ENCODE measurements at regions not wholly inside any gene's neighbourhood (a gene's known extent, or its start where the extent isn't known, plus 50 kb on each side); places are given as distances from the start of the nearest gene placed in this dataset.

- TF ChIP-seq, protein P1, sequence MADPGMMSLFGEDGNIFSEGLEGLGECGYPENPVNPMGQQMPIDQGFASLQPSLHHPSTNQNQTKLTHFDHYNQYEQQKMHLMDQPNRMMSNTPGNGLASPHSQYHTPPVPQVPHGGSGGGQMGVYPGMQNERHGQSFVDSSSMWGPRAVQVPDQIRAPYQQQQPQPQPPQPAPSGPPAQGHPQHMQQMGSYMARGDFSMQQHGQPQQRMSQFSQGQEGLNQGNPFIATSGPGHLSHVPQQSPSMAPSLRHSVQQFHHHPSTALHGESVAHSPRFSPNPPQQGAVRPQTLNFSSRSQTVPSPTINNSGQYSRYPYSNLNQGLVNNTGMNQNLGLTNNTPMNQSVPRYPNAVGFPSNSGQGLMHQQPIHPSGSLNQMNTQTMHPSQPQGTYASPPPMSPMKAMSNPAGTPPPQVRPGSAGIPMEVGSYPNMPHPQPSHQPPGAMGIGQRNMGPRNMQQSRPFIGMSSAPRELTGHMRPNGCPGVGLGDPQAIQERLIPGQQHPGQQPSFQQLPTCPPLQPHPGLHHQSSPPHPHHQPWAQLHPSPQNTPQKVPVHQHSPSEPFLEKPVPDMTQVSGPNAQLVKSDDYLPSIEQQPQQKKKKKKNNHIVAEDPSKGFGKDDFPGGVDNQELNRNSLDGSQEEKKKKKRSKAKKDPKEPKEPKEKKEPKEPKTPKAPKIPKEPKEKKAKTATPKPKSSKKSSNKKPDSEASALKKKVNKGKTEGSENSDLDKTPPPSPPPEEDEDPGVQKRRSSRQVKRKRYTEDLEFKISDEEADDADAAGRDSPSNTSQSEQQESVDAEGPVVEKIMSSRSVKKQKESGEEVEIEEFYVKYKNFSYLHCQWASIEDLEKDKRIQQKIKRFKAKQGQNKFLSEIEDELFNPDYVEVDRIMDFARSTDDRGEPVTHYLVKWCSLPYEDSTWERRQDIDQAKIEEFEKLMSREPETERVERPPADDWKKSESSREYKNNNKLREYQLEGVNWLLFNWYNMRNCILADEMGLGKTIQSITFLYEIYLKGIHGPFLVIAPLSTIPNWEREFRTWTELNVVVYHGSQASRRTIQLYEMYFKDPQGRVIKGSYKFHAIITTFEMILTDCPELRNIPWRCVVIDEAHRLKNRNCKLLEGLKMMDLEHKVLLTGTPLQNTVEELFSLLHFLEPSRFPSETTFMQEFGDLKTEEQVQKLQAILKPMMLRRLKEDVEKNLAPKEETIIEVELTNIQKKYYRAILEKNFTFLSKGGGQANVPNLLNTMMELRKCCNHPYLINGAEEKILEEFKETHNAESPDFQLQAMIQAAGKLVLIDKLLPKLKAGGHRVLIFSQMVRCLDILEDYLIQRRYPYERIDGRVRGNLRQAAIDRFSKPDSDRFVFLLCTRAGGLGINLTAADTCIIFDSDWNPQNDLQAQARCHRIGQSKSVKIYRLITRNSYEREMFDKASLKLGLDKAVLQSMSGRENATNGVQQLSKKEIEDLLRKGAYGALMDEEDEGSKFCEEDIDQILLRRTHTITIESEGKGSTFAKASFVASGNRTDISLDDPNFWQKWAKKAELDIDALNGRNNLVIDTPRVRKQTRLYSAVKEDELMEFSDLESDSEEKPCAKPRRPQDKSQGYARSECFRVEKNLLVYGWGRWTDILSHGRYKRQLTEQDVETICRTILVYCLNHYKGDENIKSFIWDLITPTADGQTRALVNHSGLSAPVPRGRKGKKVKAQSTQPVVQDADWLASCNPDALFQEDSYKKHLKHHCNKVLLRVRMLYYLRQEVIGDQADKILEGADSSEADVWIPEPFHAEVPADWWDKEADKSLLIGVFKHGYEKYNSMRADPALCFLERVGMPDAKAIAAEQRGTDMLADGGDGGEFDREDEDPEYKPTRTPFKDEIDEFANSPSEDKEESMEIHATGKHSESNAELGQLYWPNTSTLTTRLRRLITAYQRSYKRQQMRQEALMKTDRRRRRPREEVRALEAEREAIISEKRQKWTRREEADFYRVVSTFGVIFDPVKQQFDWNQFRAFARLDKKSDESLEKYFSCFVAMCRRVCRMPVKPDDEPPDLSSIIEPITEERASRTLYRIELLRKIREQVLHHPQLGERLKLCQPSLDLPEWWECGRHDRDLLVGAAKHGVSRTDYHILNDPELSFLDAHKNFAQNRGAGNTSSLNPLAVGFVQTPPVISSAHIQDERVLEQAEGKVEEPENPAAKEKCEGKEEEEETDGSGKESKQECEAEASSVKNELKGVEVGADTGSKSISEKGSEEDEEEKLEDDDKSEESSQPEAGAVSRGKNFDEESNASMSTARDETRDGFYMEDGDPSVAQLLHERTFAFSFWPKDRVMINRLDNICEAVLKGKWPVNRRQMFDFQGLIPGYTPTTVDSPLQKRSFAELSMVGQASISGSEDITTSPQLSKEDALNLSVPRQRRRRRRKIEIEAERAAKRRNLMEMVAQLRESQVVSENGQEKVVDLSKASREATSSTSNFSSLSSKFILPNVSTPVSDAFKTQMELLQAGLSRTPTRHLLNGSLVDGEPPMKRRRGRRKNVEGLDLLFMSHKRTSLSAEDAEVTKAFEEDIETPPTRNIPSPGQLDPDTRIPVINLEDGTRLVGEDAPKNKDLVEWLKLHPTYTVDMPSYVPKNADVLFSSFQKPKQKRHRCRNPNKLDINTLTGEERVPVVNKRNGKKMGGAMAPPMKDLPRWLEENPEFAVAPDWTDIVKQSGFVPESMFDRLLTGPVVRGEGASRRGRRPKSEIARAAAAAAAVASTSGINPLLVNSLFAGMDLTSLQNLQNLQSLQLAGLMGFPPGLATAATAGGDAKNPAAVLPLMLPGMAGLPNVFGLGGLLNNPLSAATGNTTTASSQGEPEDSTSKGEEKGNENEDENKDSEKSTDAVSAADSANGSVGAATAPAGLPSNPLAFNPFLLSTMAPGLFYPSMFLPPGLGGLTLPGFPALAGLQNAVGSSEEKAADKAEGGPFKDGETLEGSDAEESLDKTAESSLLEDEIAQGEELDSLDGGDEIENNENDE (IDR thresholded peaks at IDR 0.05; ENCODE audit: insufficient replicate concordance, low read length) = no peak
- no peak for TF ChIP-seq RFX5 (IDR thresholded peaks at IDR 0.05; ENCODE audit: borderline replicate concordance, low read depth, low read length)
- TF ChIP-seq RBBP5 (IDR thresholded peaks at IDR 0.05; ENCODE audit: borderline replicate concordance, low read depth, low read length) = no peak
- TF ChIP-seq HDAC6 (IDR thresholded peaks at IDR 0.05; ENCODE audit: low read depth, low read length) = no peak
Observed at GRCh38 chr20:39888310-39888709, 800.7 kb downstream of the MAFB start (continued).
